Fibroblast of villous mesenchyme (primary cell): ENCODE measurements at regions not wholly inside any gene's neighbourhood (a gene's known extent, or its start where the extent isn't known, plus 50 kb on each side); places are given as distances from the start of the nearest gene placed in this dataset.

ENCODE experiments used
- DNase-seq: peaks from one replicate; pipeline ENCODE4 v3.0.0-alpha.2; 2010; ENCODE audit warnings: low read depth
- H3K4me3 ChIP-seq: 2 replicates; pipeline ENCODE4 v1.5.1; 2011; ENCODE audit warnings: low read depth, mild to moderate bottlenecking, low read length
- TF ChIP-seq, protein P1 (sequence below): IDR thresholded peaks from 2 replicates; pipeline ENCODE4 v1.5.1; 2012; ENCODE audit warnings: low read depth, mild to moderate bottlenecking, low read length; ENCODE audit not compliant: insufficient read depth

DNA sequence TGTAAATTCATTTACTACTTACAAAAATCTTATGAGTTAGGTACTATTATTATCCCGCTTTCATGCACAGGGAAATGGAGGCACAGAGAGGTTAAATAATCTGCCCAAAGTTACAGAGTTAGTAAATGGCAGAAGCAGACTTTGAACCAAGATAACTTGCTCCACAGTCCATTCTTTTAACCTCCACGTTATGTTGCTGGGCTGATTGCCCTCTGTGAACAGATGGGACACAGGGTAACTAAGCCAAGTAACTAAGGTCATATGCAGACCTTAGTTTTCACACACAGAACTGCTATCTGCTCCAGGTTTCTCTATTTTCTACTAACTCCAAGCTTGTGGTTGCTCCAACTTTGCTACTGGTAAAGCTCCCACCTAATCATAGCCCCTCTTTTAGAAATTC is 147.1 kb upstream of the IFNG-AS1 start:
- H3K4me3 ChIP-seq = no peak overlapping the region
- DNase-seq = no peak
- TF ChIP-seq, protein P1, sequence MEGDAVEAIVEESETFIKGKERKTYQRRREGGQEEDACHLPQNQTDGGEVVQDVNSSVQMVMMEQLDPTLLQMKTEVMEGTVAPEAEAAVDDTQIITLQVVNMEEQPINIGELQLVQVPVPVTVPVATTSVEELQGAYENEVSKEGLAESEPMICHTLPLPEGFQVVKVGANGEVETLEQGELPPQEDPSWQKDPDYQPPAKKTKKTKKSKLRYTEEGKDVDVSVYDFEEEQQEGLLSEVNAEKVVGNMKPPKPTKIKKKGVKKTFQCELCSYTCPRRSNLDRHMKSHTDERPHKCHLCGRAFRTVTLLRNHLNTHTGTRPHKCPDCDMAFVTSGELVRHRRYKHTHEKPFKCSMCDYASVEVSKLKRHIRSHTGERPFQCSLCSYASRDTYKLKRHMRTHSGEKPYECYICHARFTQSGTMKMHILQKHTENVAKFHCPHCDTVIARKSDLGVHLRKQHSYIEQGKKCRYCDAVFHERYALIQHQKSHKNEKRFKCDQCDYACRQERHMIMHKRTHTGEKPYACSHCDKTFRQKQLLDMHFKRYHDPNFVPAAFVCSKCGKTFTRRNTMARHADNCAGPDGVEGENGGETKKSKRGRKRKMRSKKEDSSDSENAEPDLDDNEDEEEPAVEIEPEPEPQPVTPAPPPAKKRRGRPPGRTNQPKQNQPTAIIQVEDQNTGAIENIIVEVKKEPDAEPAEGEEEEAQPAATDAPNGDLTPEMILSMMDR = no peak

DNA sequence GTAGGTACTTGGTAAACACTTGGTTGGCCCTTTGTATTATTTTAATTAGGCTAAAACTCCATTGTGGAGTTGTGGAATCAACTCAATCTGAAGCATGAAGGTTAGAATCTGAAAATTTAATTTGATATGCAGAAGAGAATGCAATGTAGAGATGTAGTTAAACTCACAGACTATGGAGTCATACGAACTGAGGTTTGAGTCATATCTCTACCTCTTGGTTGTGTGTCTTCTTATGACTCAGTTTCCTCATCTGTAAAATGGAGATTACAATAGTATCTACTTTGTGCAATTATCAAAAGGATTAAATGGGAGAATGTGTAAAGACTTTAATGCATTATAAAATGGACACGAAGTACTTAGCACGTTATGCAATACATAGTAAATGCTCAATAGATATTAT is 146.0 kb upstream of the IFNG-AS1 start:
- no peak overlapping the region for H3K4me3 ChIP-seq
- no peak for DNase-seq
- TF ChIP-seq, protein P1 = no peak

DNA sequence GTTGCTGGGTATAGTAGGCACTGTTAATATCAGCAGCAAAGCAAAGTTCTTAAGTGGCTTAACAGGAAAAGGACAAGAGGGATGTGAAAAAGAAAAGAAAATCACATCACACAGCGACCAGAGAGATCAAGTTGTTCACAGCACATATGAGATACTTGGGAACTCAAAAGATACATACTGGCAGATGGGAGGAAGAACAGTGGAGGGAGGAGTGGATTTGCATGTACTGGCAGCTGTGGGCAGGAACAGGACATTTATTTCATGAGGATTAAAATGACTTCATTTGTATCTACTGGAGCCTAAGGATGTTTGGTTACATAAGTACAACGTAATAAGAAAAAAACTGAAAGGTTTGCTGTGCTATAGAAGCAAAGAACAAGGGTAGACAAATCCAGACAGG is 136.5 kb upstream of the IFNG-AS1 start:
- TF ChIP-seq, protein P1 = no peak
- no peak overlapping the region for H3K4me3 ChIP-seq
- no peak for DNase-seq

DNA sequence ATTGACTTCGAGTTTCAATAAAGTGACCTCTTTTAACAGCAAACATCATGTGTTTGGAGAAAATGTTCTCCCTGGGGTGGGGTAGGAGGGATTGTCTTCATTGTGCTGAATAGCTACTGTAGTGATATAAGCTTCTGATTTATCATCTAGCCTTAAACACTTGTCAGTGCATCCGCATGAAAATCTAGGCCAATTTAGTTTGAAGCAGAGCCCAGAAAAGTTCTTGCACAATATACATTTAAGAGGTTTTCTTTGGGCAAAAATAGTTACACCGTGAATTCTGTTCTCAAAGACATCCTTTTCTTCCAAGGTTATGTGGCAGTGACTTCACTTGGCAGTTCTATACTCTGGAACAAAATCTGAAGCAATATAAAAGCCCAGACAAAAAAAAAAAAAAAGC is 136.0 kb upstream of the IFNG-AS1 start:
- TF ChIP-seq, protein P1 = no peak
- H3K4me3 ChIP-seq = no peak overlapping the region
- peak; percentile 25 for DNase-seq

DNA sequence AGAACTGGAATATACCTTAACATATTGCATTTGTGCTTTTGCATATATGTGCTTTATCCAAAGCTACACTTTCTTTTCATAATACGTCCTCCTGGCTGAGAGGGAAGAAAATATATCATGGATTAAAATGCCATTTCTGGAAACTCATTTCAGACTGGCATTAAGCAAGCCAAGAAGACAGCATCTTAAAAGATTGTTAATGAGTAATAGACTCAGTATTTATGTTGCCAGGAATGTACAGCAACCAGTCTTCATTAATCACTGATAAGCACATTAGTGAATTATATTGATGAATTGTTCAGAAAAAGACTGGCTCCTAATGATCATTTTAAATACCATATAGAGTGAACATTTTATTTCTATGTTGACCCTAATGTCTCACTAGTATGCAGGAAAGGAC is 134.9 kb upstream of the IFNG-AS1 start:
- no peak for DNase-seq
- TF ChIP-seq, protein P1 = no peak
- H3K4me3 ChIP-seq = no peak overlapping the region

DNA sequence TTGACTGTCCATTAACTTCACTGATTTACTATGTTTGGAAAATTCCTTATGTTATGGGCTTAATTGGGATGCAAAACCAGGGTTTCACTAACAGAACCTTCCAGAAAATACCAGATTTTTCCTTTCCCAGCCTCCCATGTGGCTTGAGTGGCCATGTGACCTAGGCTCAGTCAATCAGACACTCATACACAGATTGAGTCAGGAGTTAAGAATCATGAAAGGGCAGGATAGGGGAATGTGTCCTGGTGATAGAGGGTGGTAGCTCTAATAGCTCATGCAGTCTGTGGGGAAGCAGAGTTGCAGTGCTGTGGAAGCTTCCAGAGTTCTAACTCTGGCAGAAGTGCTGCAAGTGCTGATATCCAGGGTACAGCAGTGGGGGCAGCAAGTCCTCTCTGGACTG is 134.1 kb upstream of the IFNG-AS1 start:
- DNase-seq = no peak
- H3K4me3 ChIP-seq = no peak overlapping the region
- TF ChIP-seq, protein P1 = no peak

DNA sequence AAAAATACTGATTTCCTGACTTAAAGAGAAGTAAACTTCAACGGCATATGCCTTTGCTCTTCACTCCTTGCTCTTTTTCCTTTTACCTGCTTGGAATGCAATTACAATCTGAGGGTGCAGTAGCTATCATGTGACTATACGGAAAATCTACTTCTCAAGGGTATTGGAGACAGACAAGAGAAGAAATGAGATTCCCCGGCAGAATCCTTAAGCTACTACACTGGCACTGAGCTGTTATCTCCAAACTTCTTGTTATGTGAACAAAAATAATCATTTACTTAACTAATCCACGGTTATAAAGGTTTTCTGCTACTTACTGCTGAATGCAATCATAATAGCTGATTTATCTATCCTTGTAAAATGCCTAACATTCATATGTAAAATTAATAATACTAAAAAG is 118.0 kb upstream of the IFNG-AS1 start:
- TF ChIP-seq, protein P1 = no peak
- DNase-seq = no peak
- no peak overlapping the region for H3K4me3 ChIP-seq
